ENCODE measurements at regions not wholly inside any gene's neighbourhood (a gene's known extent, or its start where the extent isn't known, plus 50 kb on each side); places are given as distances from the start of the nearest gene placed in this dataset.

DNA sequence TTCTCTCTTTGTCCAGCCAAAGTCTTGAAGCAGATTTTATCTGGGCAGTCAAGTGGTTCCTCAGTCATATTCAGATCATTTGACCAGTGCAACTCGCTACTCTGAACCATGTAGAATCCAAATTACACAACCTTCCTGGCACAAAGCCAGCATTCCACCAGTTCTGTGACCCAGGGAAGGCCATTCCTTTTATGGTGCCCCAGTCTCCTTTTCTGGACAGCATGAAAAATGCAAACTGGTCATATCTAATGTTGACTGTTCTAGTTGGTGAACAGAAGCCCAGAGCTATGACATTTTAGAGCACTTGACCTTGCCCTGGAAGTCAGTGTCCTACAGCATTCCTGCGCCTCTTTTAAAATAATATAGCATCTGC, 364.6 kb downstream of the BRINP1 start:
- Histone ChIP-seq H3K27ac (peak overlapping the region; percentile 5 to 79 (median 69)), H3K4me3 (no peak overlapping the region), H3K4me1 (peaks cover 0 to 20% (median 0%) of the 10 kb centered on the region in 3 donors), H3K27me3 (no peaks in the 10 kb centered on the region), H3K9me3 (no peaks in the 10 kb centered on the region), H3K36me3 (no peaks in the 10 kb centered on the region)
- TF ChIP-seq, protein P1, sequence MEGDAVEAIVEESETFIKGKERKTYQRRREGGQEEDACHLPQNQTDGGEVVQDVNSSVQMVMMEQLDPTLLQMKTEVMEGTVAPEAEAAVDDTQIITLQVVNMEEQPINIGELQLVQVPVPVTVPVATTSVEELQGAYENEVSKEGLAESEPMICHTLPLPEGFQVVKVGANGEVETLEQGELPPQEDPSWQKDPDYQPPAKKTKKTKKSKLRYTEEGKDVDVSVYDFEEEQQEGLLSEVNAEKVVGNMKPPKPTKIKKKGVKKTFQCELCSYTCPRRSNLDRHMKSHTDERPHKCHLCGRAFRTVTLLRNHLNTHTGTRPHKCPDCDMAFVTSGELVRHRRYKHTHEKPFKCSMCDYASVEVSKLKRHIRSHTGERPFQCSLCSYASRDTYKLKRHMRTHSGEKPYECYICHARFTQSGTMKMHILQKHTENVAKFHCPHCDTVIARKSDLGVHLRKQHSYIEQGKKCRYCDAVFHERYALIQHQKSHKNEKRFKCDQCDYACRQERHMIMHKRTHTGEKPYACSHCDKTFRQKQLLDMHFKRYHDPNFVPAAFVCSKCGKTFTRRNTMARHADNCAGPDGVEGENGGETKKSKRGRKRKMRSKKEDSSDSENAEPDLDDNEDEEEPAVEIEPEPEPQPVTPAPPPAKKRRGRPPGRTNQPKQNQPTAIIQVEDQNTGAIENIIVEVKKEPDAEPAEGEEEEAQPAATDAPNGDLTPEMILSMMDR (IDR thresholded peaks at IDR 0.05), result no peak
- TF ChIP-seq POLR2A (IDR thresholded peaks at IDR 0.05), result no peak
- no peak for DNase-seq
- 64 to 66% methylated on average over 2 of the region's 2 CpGs for WGBS, 2 donors
- intact Hi-C loops (cut with DNase I), result no loop called here

- no peak for DNase-seq
- no peaks in the 10 kb centered on the region for H3K27me3 ChIP-seq
- peaks cover 0 to 23% (median 0%) of the 10 kb centered on the region in 3 donors for H3K4me1 ChIP-seq
- intact Hi-C loops (cut with DNase I), result no loop called here
- 70 to 75% methylated on average over 2 of the region's 2 CpGs for WGBS, 2 donors
- H3K4me3 ChIP-seq, result no peak overlapping the region
- H3K36me3 ChIP-seq, result no peaks in the 10 kb centered on the region
- no peaks in the 10 kb centered on the region for H3K9me3 ChIP-seq
- H3K27ac ChIP-seq, result peak overlapping the region; percentile 5 to 79 (median 69)
- TF ChIP-seq POLR2A (IDR thresholded peaks at IDR 0.05), result no peak
- TF ChIP-seq, protein P1 (IDR thresholded peaks at IDR 0.05), result no peak
Measured at GRCh38 chr9:119005162-119005561, 364.1 kb downstream of the BRINP1 start.

- Histone ChIP-seq H3K27me3 (no peaks in the 10 kb centered on the region), H3K9me3 (no peaks in the 10 kb centered on the region), H3K27ac (peak overlapping the region in 1 of 4 donors; percentile 9), H3K4me1 (peaks cover 0 to 17% (median 0%) of the 10 kb centered on the region in 3 donors), H3K4me3 (peak overlapping the region in 2 of 4 donors; percentile 3 to 23), H3K36me3 (no peaks in the 10 kb centered on the region)
- intact Hi-C loops (cut with DNase I), result no loop called here
- 17 to 18% methylated on average over 4 of the region's 4 CpGs for WGBS, 2 donors
- TF ChIP-seq POLR2A (IDR thresholded peaks at IDR 0.05), result no peak
- TF ChIP-seq, protein P1 (IDR thresholded peaks at IDR 0.05), result no peak
- no peak for DNase-seq
Measured at GRCh38 chr9:119009249-119009648, 360.0 kb downstream of the BRINP1 start.

- TF ChIP-seq, protein P1 (IDR thresholded peaks at IDR 0.05), result no peak
- TF ChIP-seq POLR2A (IDR thresholded peaks at IDR 0.05), result no peak
- intact Hi-C loops (cut with DNase I), result no loop called here
- Histone ChIP-seq H3K27me3 (no peaks in the 10 kb centered on the region), H3K4me3 (no peak overlapping the region), H3K9me3 (no peaks in the 10 kb centered on the region), H3K27ac (no peak overlapping the region), H3K36me3 (no peaks in the 10 kb centered on the region), H3K4me1 (no peaks in the 10 kb centered on the region)
- WGBS, 2 donors, result 45% methylated on average over 9 of the region's 9 CpGs
- DNase-seq, result no peak
Measured at GRCh38 chr9:119020284-119020683, 349.0 kb downstream of the BRINP1 start.

DNA sequence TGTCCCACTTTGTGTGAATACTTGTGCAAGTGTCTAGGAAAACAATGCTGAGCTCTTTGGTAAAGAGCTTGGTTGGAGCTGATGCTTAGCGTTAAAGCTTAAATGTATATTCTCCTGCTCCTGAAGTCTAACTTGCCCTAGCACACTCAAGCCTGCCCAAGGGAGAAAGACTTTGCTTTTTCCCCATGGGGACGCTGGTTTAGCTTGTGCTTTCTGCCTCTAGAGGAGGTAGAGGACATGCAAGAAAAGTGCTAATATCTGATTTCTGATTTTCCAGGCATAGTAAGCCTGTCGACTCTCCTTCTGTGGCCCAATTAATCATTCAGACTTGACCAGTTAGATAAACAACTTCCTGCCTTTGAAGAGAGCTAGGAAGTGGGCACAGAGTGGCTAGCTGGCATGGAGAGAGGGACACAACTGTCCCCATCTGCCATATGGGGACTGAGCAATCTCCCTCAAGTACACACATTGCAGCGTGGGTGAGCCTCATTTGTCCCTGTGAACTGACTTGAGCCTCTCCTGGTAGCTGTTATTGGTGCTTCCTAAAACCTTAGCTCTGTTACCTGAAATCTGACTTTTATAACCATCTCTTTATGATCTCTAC, 348.4 kb downstream of the BRINP1 start:
- no peak for DNase-seq
- Histone ChIP-seq H3K4me3 (no peak overlapping the region), H3K27me3 (no peaks in the 10 kb centered on the region), H3K36me3 (no peaks in the 10 kb centered on the region), H3K27ac (no peak overlapping the region), H3K4me1 (peaks cover 0 to 4% (median 0%) of the 10 kb centered on the region in 3 donors), H3K9me3 (no peaks in the 10 kb centered on the region)
- TF ChIP-seq POLR2A (IDR thresholded peaks at IDR 0.05), result no peak
- TF ChIP-seq, protein P1 (IDR thresholded peaks at IDR 0.05), result no peak
- WGBS, 2 donors, result 57 to 71% methylated on average over 2 to 4 of the region's 4 CpGs
- intact Hi-C loops (cut with DNase I), result no loop called here
